ENCODE measurements at regions not wholly inside any gene's neighbourhood (a gene's known extent, or its start where the extent isn't known, plus 50 kb on each side); places are given as distances from the start of the nearest gene placed in this dataset.

GRCh38 chr7:96427143-96427542 is 105.2 kb upstream of the SLC25A13 start:
- TF ChIP-seq CTCF (IDR thresholded peaks at IDR 0.05; ENCODE audit: extremely low read depth in 1 of 2, insufficient read depth in 1 of 2, low read depth in 1 of 2, low read length in 2 of 2) (no peak), POLR2A (IDR thresholded peaks at IDR 0.05; ENCODE audit: low read depth, low read length) (no peak), EZH2 (IDR thresholded peaks at IDR 0.05; ENCODE audit: borderline replicate concordance, low read depth, low read length, severe bottlenecking) (no peak), JUN (IDR thresholded peaks at IDR 0.05; ENCODE audit: borderline replicate concordance, insufficient read depth, insufficient read length, low read depth) (no peak), POLR2AphosphoS5 (IDR thresholded peaks at IDR 0.05; ENCODE audit: insufficient read depth, low read depth, low read length) (no peak), GATA2 (IDR thresholded peaks at IDR 0.05; ENCODE audit: insufficient read depth, insufficient read length, low read depth, low read length) (no peak)
